ENCODE measurements at regions not wholly inside any gene's neighbourhood (a gene's known extent, or its start where the extent isn't known, plus 50 kb on each side); places are given as distances from the start of the nearest gene placed in this dataset.

DNA sequence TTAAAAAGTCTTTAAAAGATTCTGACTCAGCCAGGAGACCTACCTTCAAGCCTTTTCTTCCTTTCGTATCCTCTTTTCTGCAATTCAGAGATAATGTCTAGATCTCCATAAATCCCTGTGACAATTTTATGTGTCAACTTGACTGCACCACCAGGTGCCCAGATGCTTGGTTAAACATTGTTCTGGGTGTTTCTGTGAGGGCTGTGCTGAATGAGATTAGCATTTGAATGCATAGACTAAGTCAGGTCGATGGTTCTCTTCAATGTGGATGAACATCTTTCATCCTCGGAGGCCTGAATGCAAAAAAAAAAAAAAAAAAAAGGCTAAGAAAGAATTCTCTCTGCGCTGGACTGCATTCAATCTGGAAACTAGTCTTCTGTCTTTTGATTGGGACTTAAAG is 1082.7 kb downstream of the NLGN4X start:
- ChIA-PET POLR2A (no interaction called here), CTCF (no interaction called here)
- Mint-ChIP-seq H3K4me1 (ENCODE audit: low read depth, unreplicated experiment) (no peaks in the 10 kb centered on the region), H3K27ac (ENCODE audit: unreplicated experiment) (no peak overlapping the region), H3K4me3 (ENCODE audit: unreplicated experiment) (no peak overlapping the region), H3K9me3 (ENCODE audit: unreplicated experiment) (no peaks in the 10 kb centered on the region), H3K27me3 (ENCODE audit: insufficient read depth, unreplicated experiment) (no peaks in the 10 kb centered on the region), H3K36me3 (ENCODE audit: insufficient read depth, unreplicated experiment) (no peaks in the 10 kb centered on the region)
- no TSS peak for BruUV-seq (replicated peaks)
- no peak for DNase-seq
- no peaks in the 10 kb centered on the region for H3K27me3 ChIP-seq (replicated peaks; ENCODE audit: control insufficient read depth, insufficient read depth, low read length)
- no peaks in the 10 kb centered on the region for H3K36me3 ChIP-seq (ENCODE audit: control insufficient read depth, insufficient read depth, low read length)
- intact Hi-C loops (cut with micrococcal nuclease; ENCODE audit: unreplicated experiment), result no loop called here
- TF ChIP-seq, protein P1, sequence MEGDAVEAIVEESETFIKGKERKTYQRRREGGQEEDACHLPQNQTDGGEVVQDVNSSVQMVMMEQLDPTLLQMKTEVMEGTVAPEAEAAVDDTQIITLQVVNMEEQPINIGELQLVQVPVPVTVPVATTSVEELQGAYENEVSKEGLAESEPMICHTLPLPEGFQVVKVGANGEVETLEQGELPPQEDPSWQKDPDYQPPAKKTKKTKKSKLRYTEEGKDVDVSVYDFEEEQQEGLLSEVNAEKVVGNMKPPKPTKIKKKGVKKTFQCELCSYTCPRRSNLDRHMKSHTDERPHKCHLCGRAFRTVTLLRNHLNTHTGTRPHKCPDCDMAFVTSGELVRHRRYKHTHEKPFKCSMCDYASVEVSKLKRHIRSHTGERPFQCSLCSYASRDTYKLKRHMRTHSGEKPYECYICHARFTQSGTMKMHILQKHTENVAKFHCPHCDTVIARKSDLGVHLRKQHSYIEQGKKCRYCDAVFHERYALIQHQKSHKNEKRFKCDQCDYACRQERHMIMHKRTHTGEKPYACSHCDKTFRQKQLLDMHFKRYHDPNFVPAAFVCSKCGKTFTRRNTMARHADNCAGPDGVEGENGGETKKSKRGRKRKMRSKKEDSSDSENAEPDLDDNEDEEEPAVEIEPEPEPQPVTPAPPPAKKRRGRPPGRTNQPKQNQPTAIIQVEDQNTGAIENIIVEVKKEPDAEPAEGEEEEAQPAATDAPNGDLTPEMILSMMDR (IDR thresholded peaks at IDR 0.05; ENCODE audit: insufficient read depth in 1 of 2, low read depth in 1 of 2, low read length in 1 of 2, severe bottlenecking in 1 of 2, unreplicated experiment in 1 of 2), result no peak
- H3K9me3 ChIP-seq, result no peaks in the 10 kb centered on the region
- no peak overlapping the region for H3K4me3 ChIP-seq (ENCODE audit: low read depth, low read length)
- no peaks in the 10 kb centered on the region for H3K4me1 ChIP-seq

- H3K4me3 ChIP-seq (ENCODE audit: low read depth, low read length), result no peak overlapping the region
- no peaks in the 10 kb centered on the region for H3K9me3 ChIP-seq
- intact Hi-C loops (cut with micrococcal nuclease; ENCODE audit: unreplicated experiment), result no loop called here
- no TSS peak for BruUV-seq (replicated peaks)
- H3K4me1 Mint-ChIP-seq (ENCODE audit: low read depth, unreplicated experiment), result no peaks in the 10 kb centered on the region
- H3K36me3 Mint-ChIP-seq (ENCODE audit: insufficient read depth, unreplicated experiment), result no peaks in the 10 kb centered on the region
- no peak overlapping the region for H3K27ac Mint-ChIP-seq (ENCODE audit: unreplicated experiment)
- ChIA-PET CTCF (no interaction called here), POLR2A (no interaction called here)
- H3K4me1 ChIP-seq, result no peaks in the 10 kb centered on the region
- TF ChIP-seq, protein P1 (IDR thresholded peaks at IDR 0.05; ENCODE audit: insufficient read depth in 1 of 2, low read depth in 1 of 2, low read length in 1 of 2, severe bottlenecking in 1 of 2, unreplicated experiment in 1 of 2), result no peak
- no peaks in the 10 kb centered on the region for H3K36me3 ChIP-seq (ENCODE audit: control insufficient read depth, insufficient read depth, low read length)
- no peaks in the 10 kb centered on the region for H3K27me3 ChIP-seq (replicated peaks; ENCODE audit: control insufficient read depth, insufficient read depth, low read length)
- no peak for DNase-seq
- no peaks in the 10 kb centered on the region for H3K9me3 Mint-ChIP-seq (ENCODE audit: unreplicated experiment)
- H3K27me3 Mint-ChIP-seq (ENCODE audit: insufficient read depth, unreplicated experiment), result no peaks in the 10 kb centered on the region
- H3K4me3 Mint-ChIP-seq (ENCODE audit: unreplicated experiment), result no peak overlapping the region
Measured at GRCh38 chrX:5142644-5143043, 1086.0 kb downstream of the NLGN4X start.

DNA sequence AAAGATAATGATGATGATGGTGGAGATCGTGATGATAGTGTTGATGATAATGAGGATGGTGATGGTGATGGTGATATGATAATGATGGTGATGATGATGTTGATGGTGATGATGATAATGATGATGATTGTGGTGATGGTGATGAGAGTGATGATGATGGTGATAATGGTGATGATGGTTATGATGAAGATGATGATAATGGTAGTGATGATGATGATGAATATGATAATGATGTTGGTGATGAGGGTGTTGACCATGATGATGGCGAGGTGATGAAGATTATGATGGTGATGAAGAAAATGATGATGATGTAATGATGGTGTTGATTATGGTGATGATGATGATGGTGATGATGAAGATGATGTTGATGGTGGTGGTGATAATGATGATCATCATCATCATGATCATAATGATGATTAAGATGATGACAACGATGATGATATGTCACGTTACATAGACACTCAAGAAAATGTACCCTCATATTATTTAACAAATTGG is 1106.4 kb downstream of the NLGN4X start:
- H3K4me3 ChIP-seq (ENCODE audit: low read depth, low read length), result no peak overlapping the region
- ChIA-PET POLR2A (no interaction called here), CTCF (no interaction called here)
- no peaks in the 10 kb centered on the region for H3K36me3 Mint-ChIP-seq (ENCODE audit: insufficient read depth, unreplicated experiment)
- no peaks in the 10 kb centered on the region for H3K27me3 Mint-ChIP-seq (ENCODE audit: insufficient read depth, unreplicated experiment)
- TF ChIP-seq, protein P1 (IDR thresholded peaks at IDR 0.05; ENCODE audit: insufficient read depth in 1 of 2, low read depth in 1 of 2, low read length in 1 of 2, severe bottlenecking in 1 of 2, unreplicated experiment in 1 of 2), result no peak
- intact Hi-C loops (cut with micrococcal nuclease; ENCODE audit: unreplicated experiment), result no loop called here
- H3K9me3 Mint-ChIP-seq (ENCODE audit: unreplicated experiment), result no peaks in the 10 kb centered on the region
- H3K36me3 ChIP-seq (ENCODE audit: control insufficient read depth, insufficient read depth, low read length), result no peaks in the 10 kb centered on the region
- no peak overlapping the region for H3K27ac Mint-ChIP-seq (ENCODE audit: unreplicated experiment)
- H3K4me3 Mint-ChIP-seq (ENCODE audit: unreplicated experiment), result no peak overlapping the region
- BruUV-seq (replicated peaks), result no TSS peak
- no peak for DNase-seq
- no peaks in the 10 kb centered on the region for H3K4me1 Mint-ChIP-seq (ENCODE audit: low read depth, unreplicated experiment)
- no peaks in the 10 kb centered on the region for H3K27me3 ChIP-seq (replicated peaks; ENCODE audit: control insufficient read depth, insufficient read depth, low read length)
- H3K4me1 ChIP-seq, result no peaks in the 10 kb centered on the region
- H3K9me3 ChIP-seq, result no peaks in the 10 kb centered on the region
